NCI-H1105 treated with DMSO at 0.1 percent for 48 hours (cell line): ENCODE measurements at regions not wholly inside any gene's neighbourhood (a gene's known extent, or its start where the extent isn't known, plus 50 kb on each side); places are given as distances from the start of the nearest gene placed in this dataset.

Source experiments
- DNase-seq: peaks from one replicate; lab custom pipeline; 2025; lab: John Stamatoyannopoulos, UW

DNA sequence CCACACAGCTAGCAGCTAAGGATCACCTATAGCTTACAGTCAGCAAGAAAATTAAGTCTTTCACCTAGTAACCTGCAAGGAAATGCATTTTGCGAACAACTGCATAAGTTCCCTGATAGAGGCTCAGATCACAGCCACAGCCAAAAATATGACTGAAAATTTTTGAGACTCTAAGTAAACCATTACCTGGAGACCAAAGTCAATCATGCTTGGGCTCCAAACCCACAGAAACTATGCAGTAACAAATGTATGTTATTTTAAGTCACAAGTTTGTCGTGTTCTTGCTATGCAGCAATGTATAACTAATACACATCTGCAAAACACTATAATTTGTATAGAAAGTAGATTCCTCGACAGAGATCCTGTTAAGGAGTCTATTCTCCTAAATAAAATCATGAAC, 1025.7 kb upstream of the RAG2 start:
- DNase-seq = no peak

DNA sequence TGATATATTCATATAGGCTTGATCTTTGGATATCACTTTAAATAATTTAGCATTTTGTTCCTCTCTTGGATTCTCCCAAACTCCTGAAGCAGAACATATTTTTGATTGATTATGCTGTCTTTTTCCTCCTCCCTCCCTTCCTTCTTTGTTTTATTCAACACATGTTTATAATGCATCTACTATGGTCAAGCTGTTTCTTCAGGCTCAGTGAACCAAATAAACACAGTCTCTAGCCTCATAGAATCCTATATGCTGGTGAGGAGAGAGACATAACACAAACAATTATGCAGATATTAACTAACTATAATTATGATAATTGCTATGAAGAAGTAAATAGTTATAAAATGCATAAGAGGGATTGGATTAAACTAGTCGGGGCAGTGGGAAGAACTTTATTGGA, 1023.6 kb upstream of the RAG2 start:
- DNase-seq = no peak

DNA sequence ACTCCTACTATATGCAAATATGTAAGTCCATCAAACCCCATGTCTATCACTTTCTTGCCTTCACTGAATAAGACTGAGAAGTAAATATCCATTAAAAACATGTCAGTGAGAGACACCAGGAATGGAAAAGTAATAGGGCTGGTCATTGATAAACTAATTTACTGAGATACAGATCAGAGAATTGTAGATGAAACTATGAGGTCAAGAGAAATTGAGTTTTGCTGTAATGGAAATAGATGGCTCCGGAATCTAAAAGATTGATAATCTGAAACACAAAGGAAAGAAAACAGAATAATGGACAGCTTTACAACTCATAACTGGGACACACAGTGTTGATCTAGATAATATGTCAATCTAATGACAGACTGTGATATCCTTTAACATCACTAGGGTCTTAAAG, 1018.3 kb upstream of the RAG2 start:
- no peak for DNase-seq

DNA sequence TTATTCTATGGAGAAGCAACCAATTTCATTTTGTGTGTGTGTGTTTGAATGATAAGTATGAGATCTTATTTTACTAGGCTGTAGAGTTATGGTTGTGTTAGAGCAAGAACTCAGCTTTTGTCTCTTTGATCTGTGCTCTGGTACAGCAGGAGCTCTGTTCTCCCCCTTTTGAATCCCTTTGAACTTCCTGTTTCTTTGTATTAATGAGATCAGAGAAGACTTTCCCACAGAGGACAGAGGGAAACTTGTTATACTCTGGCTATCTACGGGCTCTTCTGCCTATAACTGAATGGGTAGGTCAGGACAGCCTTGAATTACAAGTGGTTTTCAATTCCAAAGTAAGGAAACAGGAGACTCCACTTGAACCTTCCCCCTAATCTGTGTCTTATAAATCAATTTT, 1015.0 kb upstream of the RAG2 start:
- DNase-seq = no peak

DNA sequence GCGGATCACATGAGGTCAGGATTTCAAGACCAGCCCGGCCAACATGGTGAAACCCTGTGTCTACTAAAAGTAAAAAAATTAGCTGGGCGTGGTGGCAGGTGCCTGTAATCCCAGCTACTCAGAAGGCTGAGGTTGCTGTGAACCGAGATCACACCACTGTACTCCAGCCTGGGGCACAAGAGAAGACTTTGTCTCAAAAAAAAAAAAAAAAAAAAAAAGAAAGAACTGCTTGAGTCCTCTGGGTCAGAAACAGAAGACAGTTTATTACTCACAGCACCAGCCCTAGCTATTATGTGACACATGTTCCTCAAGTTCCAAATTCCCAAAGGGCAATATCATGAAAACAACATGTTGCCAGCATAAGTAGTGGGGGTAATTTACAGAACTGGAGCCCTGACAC, 1014.1 kb upstream of the RAG2 start:
- DNase-seq = no peak

DNA sequence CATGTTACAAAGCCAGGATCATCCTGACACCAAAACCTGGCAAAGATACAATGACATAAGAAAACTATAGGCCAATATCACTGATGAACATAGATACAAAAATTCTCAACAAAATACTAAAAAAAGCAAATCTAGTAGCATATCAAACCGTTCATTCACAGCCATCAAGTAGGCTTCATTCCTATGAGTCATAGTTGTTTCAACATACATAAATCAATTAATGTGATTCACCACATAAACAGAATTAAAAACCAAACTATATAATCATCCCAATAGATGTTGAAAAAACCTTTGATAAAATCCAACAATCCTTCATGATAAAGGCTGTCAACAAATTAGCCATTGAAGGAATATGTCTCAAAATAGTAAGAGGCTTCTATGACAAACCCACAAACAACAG, 1007.2 kb upstream of the RAG2 start:
- DNase-seq = no peak

DNA sequence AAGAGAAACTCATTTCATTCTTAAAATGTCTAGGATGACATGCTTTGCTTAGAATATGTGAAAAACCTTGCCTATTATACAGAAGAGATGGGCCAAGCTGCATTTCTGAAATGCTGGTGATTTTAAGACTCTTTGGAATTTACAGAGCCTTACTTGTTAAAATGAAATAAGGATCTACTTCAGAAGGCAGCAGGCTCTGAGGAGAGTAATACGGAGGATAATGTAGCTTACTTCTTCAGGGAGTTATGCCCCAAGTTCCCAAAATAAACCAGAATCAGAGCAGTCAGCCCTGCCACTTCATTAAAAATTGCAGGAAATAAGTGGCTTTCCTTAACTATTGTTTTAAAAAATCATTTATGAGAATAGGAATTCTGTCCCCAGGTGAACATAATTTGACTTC, 1000.3 kb upstream of the RAG2 start:
- no peak for DNase-seq

DNA sequence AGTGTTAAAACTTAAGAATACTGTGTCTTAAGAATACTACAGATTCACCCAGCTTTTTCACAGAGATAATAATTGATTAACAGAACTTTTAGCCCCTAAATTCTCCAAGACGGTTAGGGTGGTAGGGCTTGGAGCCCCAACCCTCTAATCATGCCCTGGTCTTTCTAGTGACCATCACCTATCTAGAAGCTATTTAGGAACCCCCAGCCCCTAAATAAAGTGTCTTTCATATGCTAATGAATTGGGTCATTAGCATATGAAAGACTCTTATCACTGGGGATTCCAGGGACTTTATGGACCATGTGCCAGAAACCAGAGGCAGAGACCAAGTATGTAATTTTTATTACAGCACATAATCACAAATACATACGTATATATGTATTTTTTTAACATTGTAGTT, 999.7 kb upstream of the RAG2 start:
- no peak for DNase-seq

DNA sequence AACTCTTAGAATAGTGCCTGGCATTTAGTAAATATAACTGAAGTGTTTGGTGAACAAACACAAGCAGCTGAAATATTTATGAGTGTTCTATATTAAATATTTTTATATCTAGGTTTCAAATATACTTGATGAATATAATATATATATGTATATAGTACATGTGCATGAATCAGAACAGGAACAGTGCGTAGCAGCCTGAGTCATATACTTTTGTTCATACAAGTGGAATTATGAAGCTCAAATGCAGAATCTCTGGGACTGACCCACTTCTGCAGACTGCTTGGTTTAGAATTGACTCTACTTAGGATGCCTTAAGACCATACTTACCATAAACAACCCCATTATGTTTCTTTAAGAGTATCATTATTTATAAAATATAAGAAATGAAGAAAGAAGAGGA, 997.8 kb upstream of the RAG2 start:
- DNase-seq = no peak

DNA sequence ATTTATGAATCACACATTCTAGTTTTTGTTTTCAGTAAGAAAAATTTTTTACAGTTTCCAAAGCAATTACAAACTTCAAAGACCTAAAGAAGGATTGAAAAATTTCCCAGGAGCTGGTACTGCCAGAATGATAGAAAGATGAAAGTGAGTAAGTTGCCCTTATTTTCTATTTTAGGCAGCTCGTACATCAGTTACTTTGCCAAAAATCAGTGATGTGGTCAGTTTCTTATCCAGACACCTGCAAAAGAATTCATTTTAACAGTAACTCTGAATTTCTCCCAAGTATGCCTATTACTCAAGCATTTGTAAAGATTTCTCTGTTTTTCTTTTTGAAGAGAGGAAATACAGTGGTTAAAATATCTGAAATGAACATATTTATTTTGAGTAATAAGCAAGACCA, 976.3 kb upstream of the RAG2 start:
- DNase-seq = no peak

DNA sequence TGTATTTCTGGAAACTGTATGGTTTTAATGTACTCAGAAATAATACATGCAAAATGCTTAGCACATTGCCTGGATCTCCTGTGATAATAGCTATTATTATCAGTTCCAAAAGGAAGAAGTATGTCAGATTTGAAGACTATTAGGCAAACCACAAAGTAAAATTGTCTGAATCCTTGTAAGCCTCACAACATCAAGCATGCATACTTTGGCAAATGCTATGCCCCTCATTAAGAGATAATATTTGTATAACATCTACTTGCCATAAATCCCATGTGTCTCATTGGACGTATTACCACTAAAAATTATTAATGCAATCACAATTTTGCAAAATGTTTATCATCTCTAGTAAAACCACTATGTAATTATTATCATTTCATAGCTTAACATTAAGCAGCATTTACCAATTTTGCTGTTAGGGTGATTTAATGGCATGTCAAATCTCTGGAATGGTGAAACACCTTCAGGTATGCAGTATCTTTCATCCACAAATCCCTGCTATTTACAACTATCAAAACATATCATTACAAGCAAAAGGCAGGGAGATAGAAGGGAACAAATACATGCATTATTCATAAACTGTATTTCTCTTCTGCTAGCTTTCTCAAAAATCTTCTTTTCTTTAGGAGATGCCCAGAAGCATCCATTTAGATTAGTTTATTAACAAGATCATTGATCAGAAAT, 974.6 kb upstream of the RAG2 start:
- DNase-seq = no peak

DNA sequence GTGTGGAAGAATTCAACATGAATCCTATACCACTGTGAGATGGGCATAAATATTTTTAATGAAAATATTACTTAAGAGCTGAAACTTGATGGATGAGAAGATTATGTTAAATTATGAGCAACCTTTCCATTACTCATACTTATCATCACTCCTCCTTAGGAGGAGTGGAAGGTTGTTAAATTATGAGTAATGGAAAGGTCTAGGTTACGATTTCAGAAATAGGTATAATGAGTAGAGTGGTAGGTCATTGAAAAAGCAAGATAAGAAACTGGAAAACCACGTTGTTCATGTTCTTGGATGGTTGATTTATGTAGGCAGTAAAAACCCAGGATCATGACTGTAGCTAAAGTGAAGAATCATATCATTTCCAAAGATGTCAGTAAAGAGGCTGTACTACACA, 973.2 kb upstream of the RAG2 start:
- no peak for DNase-seq

DNA sequence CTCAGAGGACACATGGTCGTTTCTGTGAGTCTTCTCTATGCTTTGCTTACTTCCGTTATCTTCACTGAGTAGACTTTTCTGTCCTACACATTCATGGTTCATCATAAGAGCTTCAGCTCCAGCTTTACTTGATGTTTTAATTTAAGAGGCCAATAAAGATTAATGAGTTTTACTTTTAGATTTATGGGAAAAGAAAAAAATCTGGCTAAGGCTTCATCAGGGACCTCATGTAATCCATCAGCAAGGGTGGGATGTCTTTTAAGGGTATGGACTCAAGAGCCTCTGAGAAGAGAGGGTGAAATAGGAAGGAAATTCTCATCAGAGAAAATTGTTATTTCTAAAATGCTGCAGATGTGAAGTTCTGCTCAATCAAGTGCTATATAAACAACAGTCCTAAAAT, 963.0 kb upstream of the RAG2 start:
- DNase-seq = no peak

DNA sequence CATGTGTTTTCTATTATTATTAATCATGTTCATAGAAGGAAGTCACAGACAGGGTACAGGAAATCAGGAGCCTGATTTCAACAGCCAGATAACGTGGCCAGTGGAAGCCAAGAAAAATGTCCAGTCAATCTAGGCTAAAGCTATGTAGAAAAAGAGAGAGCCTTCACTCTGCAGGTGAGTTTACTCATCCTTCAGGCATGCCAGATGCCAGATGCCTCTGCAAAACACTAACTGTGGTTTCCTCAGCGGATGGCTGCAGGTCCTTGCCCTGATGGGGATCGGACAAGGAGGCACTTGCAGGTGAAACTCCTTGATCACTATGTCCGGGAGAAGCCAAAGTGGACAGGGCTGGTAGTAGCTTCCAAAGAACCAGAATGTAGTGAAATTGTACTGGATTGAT, 962.3 kb upstream of the RAG2 start:
- DNase-seq = no peak

DNA sequence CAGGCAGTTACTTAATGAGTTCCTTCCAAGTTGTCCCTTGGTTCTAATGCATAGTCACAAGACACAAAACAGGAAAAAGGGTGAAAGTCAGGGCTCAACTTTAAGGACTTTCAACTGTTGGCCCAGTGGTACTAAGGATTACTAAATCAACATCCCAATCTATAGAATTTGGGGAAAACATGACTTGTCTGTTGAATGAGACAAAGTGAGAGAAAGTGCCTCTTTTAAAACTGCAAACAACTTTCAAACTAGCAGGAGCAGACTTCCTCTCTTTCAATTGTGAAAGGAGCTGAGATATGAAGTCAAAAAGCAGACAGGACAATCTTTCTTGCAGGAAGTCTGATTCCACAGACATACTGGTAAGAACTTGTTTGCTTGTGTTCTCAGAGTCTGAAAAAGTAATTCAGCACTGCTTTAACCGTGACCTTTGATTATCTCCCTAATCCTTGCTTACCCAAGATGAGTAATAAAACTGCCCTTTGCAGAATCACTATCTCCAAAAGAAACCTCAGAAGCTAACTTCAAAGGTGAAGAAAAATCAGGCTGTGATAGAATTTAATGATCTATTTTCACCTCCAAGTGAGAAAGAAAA, 960.7 kb upstream of the RAG2 start:
- DNase-seq = no peak

DNA sequence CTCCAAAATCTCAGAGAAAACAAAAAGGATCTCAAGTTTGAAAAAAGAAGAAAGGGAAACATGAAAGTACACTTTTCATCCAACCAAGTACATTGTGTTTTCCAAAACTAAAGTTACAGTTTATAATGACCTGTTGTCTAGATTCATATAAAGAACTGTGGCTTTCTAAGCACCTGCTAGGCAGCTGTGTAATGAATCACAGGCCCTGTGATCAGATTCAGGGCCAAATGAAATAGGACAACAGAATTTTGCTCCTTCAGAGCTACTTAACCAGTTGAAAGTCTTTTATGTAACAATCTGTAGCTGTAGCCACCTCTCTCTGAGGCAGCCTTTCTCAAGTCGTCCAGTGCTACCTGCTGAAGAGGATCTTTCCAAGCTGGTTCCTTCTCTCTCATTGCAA, 960.0 kb upstream of the RAG2 start:
- DNase-seq = no peak

DNA sequence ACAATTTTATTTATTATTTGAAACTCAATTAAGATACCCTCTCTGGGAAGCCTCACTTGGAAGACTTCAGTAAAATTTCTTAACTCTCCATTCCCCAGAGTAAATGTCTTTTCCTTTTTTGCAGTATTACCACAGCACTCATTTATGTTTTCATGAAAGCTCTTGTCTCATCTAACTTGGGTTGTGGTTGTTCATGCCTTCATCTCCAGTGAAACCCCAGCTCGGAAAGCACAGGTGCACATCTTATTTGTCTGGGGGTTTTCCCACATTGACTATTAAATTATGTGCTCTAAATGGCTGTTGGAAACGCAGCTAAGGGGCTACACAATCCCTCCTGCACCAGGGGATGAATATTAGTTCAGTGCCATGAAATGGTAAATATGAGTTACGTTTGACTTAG, 954.2 kb upstream of the RAG2 start:
- DNase-seq = no peak

DNA sequence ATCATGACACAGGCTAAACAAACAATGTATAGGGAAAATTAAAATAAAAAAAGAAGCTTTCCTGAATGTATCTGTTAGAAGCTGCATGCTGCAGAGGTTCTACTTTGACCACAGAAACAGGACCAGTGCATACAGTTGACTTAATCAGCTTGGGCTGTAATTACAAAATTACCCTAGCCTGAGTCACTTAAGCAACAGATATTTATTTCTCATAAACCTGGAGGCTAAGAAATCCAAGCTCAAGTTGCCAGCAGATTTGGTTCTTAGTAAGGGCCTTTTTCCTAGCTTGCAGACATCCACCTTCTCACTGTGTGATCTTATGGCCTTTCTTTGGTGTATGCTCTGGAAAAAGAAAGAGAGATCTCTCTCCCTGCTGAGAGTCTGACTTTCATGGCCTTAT, 946.5 kb upstream of the RAG2 start:
- DNase-seq = no peak

DNA sequence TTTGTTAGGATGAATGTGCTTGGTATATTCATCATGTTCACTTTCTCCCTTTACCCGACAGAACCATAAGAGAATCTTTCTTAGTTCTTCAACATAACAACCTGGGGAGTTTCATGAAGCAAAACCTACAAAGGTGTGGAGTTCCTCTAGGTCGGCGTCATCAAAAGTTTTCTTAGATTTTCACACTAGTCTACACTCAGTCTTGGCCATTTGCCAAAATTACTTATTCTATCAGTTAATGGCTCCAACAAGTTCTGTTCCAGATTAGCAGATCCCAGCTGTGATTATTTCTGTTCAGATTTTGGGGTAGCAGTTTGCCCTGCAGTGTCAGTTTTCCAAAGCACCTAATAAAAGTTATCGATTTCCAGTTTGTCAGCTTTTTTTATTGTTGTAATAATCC, 935.8 kb upstream of the RAG2 start:
- DNase-seq = peak; percentile 1

DNA sequence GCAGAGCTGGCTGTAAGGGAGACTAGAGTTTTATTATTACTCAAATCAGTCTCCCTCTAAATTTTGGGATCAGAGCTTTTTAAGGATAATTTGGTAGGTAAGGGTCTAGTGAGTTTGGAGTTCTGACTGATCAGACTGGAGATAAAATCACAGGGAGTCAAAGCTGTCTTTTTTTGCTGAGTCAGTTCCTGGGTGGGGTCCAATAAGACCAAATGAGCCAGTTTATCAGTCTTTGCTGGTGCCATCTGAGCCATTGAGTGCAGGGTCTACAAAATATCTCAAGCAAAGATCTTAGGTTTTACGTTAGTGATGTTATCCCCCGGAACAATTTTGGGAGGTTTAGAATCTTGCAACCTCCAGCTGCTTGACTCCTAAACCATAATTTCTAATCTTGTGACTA, 935.1 kb upstream of the RAG2 start:
- DNase-seq = no peak

DNA sequence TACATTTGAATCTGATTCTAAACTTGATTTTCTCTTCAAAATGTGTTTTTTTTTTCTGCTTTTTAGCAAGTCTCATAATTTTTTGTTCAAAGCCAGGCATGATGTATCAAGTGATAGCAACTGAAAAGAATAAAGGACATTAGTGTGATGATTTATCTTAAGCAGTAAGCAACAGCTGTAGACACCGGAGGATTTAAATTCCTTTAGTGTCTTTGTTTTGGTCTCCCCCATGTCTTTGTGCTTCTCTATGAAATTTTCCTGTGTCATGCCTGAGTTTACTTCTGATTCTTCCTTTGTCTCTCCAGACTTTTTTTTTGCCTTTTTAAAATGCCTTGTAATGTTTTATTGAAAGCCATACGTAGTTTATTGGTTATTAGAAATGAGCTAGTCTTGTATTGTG, 934.2 kb upstream of the RAG2 start:
- DNase-seq = no peak

DNA sequence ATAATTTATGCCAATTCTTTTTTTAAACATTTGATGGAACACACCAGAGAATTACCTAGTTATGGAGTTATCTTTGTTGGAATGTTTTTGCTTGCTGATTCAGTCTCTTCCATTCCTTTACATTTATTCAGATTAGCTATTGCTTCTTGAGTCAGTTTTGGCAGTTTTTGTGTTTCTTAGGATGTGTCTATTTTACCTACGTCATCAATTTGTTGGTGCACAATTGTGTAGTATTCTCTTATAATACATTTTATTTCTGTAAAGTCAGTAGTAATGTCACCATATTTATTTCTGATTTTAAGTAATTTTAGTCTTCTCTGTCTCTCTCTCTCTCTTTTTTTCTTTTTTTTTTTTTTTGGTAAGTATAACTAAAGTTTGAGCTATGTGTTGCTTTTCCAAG, 929.5 kb upstream of the RAG2 start:
- no peak for DNase-seq

DNA sequence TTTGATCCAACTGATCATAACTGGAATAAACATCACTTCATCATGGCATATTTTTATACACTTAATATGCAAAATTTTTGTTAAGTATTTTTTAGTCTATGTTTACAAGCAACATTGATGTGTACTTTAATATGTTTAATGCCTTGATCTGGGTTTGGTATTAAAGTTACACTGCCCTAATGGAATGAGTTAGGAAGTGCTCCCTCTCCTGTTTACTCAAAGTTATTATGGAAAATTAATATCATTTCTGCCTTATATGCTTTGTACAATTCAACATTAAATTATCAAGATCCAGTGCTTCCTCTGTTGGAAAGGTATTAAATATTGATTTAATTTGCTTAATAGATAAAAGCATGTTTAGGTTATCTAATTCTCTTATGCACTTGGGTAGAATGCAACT, 927.3 kb upstream of the RAG2 start:
- no peak for DNase-seq

DNA sequence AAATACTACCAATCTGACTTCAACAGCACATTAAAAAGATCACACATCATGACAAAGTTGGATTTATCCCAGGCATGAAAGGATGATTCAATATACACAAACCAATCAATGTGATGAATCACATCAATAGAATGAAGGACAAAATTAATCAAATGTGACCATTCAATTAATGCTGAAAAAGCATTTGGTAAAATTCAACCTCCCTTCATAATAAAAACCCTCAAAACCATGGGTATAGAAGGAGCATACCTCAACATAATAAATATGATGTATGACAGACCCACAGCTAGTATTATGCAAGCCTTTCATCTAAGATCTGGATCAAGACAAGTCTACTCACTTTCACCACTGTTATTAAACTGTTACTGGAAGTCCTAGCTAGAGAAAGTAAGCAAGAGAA, 921.7 kb upstream of the RAG2 start:
- DNase-seq = no peak
